GM12892 (cell line): ENCODE measurements at regions not wholly inside any gene's neighbourhood (a gene's known extent, or its start where the extent isn't known, plus 50 kb on each side); places are given as distances from the start of the nearest gene placed in this dataset.

Experiments
- DNase-seq: peaks from one replicate; pipeline ENCODE4 v3.0.0; 2011; ENCODE audit not compliant: insufficient read length
- FAIRE-seq: peaks from 2 replicates; lab custom pipeline; 2011; peaks lifted over from hg19 to GRCh38; lab: Jason Lieb, UNC
- POLR2A ChIP-seq: IDR thresholded peaks from 2 replicates; pipeline ENCODE4 v1.6.1; 2011; ENCODE audit warnings: low read depth, low read length, control low read depth
- POLR2AphosphoS5 ChIP-seq: IDR thresholded peaks from 2 replicates; pipeline ENCODE4 v1.6.1; 2011; ENCODE audit warnings: low read depth, low read length, control low read depth
- TAF1 ChIP-seq: IDR thresholded peaks from 2 replicates; pipeline ENCODE4 v1.6.1; 2011; ENCODE audit warnings: low read depth, mild to moderate bottlenecking, control low read depth, low read length, borderline replicate concordance

DNA sequence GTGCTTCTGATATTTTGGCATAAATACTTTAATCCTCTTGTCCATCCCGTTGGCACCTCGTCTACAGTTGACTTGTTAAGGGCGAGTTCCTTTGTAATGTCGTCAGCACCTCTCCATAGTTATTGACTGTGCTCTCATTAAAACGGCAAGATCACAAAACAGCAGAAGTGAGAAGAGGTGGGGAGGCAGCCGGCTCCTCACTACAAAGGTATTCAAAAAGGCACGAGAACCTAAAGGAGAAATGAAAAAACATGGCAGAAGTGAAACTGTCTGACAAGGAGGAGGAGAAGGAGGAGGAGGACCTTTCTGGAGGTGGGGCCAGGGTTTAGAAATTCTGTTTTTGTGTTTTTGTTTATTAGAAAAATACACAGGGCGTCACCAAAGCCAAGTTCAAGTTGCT, 235.6 kb downstream of the BCL11A start:
- peak; percentile 83 for FAIRE-seq
- peak; percentile 35 for DNase-seq
- no peak for TF ChIP-seq POLR2A
- no peak for TF ChIP-seq TAF1
- TF ChIP-seq POLR2AphosphoS5 = no peak

DNA sequence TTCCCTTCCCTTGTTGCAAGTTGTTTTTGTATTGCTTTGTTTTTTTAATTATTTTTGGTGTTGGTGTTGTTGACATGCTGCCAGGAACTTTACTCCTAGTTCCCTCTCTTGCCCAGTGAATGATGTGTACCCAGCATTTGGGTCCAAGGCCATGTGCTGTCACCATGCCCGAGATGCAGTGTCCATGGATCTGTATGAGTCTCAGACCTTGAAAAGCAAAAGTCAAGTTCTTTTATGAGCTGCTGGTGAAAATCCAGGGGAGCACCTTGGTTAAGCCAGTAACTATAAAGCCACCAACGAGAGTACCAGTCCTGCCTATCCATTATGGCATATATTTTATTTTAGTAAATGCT, 236.4 kb downstream of the BCL11A start:
- no peak for DNase-seq
- FAIRE-seq = no peak
- TF ChIP-seq POLR2AphosphoS5 (no peak), TAF1 (no peak), POLR2A (no peak)

DNA sequence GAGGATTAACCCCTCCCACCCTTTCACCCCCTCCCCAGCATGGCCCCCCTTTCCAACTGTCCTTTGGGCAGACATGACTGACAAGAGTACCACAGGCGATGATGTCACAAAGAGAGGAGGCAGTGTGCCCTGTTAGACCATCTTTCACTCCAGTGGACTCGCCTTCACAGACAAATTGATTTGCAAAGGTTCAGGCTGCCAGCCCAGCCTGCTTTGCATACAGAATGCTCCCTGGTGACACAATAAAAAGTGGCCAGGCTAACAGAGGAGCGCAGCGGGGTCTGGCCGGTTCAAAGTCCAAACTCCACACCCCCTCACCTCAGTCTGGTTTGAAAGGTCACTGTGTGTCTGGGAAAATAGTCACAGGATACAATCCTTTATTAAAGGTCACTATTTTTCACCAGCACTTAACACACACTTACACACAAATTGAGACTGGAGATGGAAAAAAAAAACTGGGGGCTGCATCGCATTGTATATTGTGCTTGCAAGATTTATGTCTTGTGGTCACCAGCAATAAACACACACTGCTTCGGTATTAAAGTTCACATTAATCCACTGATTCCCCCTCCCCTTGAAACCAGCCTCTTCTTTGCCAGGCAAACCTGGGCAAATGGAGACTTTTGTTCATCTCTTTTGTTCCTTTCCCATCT, 236.9 kb downstream of the BCL11A start:
- FAIRE-seq (peak; percentile 14), DNase-seq (no peak)
- TF ChIP-seq POLR2AphosphoS5 = no peak
- TF ChIP-seq TAF1 = no peak
- no peak for TF ChIP-seq POLR2A

DNA sequence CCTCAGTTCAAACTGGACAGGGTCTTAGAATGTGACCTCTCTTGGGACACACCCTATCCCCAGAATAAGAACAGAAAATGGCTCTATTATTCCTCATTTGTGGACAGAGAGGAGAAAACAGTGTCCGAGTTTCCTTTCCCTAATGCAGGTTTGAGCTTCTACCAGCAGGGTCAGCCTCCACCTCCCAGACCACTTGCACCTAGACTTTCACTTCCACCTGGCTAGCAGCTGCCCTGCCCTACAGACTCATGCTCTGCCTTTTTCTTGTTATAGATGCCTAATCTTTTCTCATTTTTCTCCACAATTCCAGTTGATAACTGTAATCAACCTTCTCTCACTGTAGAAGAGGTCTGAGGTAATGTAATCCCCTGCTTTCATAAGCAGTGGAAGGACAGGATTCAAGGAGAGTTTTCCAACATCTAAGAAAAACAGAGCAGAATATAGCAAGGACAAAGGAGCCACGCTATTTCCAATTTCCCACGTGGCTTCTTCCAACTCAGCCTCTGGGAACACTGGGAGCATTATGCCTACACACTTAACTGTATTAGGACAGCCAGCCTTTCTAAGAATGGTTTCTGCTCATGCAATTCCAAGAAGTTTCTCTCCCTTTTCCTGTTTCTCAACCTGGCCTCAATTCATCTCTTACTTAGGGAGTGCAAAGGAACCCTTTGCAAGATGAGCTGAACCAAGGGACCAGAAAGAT, 239.8 kb downstream of the BCL11A start:
- DNase-seq (no peak), FAIRE-seq (no peak)
- TF ChIP-seq POLR2A (no peak), POLR2AphosphoS5 (no peak), TAF1 (no peak)

DNA sequence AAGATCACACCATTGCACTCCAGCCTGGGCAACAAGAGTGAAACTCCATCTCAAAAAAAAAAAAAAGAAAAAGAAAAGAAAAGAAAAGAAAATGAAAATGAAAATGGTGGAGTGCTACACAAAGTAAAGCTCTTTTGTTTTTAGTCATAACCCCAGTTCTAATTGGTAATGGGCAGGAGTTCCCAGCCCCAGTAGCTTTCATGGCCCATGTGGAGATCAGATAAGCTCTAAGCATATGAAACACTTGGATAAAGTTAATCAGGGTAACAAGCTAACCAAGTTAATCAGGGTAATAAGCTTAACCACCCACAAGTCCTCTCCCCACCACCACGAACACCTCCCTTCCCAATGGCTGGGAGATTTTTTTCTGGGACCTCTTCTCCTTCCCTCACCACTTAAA, 240.8 kb downstream of the BCL11A start:
- TF ChIP-seq TAF1 = no peak
- no peak for TF ChIP-seq POLR2A
- no peak for TF ChIP-seq POLR2AphosphoS5
- FAIRE-seq (peak; percentile 97), DNase-seq (peak; percentile 41)

DNA sequence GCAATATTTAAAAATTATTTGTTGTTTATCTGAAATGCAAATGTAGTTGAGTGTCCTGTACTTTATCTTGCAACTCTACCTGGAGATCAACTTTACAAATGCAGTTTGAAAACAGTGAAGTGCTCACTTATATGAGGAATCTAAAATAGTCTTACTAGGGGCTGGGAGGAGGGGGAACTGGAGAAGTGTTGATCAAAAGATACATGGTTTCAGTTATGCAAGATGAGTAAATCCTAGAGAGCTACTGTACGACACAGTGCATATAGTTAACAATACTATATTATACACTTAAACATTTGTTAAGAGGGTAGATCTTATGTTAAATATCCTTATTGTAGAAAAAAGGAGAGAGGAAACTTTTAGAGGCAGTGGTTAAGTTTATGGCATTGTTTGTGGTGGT, 241.9 kb downstream of the BCL11A start:
- DNase-seq = no peak
- TF ChIP-seq POLR2AphosphoS5 (no peak), TAF1 (no peak), POLR2A (no peak)
- no peak for FAIRE-seq

DNA sequence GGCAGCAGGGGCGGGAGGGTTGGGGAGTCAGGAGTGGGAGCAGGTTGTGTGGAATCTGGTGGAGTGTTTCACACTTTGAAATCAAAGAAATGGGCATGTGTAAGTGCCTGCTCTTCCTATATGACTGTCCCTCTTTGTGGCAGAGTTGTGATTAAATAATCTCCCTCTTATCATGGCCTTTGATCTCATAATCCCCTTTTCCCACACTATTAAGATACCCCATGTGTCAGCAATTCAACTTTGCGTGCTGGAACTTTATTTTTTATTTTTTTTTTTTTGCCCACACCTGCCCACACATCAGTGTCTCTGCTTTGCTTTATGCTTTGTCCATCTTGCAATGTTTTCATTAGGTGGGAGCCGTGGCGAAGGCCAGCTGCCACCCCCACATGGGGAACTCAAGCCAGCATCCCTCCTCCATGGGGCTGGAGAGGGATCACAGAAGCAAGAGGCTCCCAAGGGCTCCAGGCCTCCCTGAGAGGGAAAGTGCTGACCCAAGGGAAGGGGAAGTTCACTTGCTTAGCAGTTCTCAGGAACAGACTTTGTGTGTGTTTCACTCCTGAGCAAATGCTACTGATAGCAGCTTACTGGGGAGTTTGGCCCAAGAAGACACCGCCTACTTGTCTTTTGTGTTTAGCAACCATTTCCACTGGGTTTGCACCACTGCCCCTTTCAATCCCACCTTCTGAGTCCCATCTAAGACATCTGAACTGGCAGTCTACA, 243.4 kb downstream of the BCL11A start:
- no peak for TF ChIP-seq POLR2AphosphoS5
- no peak for TF ChIP-seq TAF1
- no peak for TF ChIP-seq POLR2A
- FAIRE-seq = peak; percentile 72
- no peak for DNase-seq

DNA sequence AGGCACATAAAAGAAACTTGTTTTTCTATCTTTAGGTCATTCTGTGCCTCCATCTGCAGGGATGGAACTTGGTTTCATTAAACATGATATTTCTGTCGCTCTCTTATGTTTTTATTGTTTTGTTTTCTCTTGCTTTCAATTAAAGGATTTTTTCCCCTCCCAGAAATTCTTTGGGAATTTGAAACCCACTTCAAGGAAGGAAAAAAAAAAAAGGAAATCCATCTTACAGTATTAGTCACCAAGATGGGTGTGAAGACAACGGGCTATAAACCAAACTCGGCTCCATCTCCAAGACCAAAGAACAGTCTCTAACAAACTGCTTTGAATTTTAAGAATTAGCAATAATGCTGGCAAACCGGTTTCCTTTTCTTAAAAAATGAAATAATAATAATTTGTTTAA, 244.1 kb downstream of the BCL11A start:
- no peak for DNase-seq
- TF ChIP-seq POLR2A = no peak
- no peak for TF ChIP-seq POLR2AphosphoS5
- no peak for TF ChIP-seq TAF1
- FAIRE-seq = no peak

DNA sequence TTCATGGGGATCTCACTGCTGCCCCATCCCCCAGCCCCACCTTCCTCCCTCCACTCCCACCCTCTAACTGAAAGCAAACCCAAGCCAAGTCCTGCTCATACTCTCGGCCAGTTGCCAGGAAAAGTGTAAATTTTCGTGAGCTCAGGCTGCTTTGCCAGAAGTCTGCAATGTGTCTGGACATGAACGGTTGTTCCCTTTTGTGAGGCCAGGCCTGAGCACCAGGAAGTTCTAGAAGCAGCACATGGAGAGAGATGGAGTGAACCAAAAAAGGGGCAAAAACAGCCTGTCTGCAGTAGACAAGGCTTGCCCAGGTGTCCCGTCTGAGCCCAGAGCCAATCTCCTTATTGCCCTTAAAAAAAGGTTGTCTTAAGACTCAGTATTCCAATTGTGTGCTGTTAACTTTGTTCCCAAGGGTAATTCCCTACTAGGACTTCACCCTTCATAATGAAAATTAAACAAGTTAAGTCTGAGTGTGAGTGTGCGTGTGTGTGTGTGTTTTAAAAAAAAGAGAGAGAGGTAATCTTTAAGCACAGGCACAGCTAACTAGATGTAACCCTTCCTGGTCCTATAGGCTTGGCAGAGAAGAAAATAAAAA, 247.1 kb downstream of the BCL11A start:
- FAIRE-seq (peak; percentile 62), DNase-seq (no peak)
- TF ChIP-seq POLR2A (no peak), POLR2AphosphoS5 (no peak), TAF1 (no peak)

DNA sequence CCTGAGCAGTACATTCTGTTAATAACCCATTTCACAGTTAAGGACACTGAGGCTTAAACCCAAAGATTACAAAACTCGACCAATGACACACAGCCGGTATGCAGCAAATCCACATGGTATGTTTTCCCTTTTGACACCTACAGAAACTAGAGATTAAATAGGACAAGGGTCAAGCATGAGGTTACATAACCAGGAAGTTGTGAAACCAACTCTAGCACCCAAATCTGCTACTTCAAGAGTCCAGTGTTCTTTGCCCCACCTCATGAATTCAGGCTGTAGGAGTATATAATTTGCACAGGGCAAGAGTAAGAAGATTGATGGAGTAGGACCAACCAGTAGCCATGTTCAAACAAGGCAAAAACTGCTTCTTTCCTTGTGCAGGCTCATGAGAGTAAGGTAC, 249.8 kb downstream of the BCL11A start:
- DNase-seq (no peak), FAIRE-seq (peak; percentile 9)
- TF ChIP-seq POLR2AphosphoS5 (no peak), POLR2A (no peak), TAF1 (no peak)

DNA sequence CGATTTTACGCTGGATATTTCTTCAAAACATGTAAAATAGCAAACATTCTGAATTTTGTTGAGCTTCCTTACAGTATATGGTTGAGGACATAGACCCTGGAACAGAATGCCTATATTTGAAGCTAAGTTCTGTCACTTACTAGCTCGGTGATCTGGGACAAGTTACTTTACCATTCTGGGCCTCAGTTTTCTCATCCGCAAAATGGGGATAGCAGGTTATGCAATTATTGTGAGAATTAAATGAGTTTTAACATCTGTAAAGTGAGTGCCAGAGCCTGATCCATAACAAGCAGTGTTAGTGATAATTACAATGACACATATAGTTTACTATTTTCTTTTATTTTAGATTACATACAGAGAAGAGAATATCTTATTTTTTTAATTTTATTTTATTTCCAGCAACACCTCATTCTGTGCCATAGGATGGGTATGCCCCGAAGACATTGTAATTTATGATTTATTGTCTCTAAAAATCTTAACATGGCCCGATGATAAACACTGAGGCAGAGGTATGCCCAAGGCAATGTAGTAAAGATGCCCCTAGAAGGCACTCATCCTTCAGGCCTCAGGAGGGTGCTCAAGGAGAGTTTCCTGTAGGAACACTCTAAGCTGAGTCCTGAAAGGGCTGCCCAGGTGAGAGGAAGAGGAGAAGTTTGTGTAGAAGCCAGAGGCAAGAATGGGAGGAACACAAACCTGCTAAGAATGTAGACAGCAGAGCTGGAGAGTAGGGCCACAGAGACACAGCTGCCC, 250.9 kb downstream of the BCL11A start:
- TF ChIP-seq POLR2AphosphoS5 (no peak), TAF1 (no peak), POLR2A (no peak)
- no peak for DNase-seq
- FAIRE-seq = no peak
